BE2C (cell line): ENCODE measurements at regions not wholly inside any gene's neighbourhood (a gene's known extent, or its start where the extent isn't known, plus 50 kb on each side); places are given as distances from the start of the nearest gene placed in this dataset.
A peak's percentile ranks its signal among the peaks of the same experiment; 100 is the strongest.

Experiments
- DNase-seq: peaks from one replicate; pipeline ENCODE4 v3.0.0-alpha.2; 2020
- H3K27me3 ChIP-seq: fragments of 250-450 bp; sonication (Bioruptor Pico); 2 replicates; pipeline ENCODE4 v1.5.1; 2020; ENCODE audit warnings: mild to moderate bottlenecking
- H3K36me3 ChIP-seq: fragments of 250-450 bp; sonication (Bioruptor Pico); 2 replicates; pipeline ENCODE4 v1.5.1; 2020; ENCODE audit warnings: mild to moderate bottlenecking
- H3K4me1 ChIP-seq: fragments of 250-450 bp; sonication (Bioruptor Pico); 2 replicates; pipeline ENCODE4 v1.5.1; 2020
- H3K4me3 ChIP-seq: 2 replicates; pipeline ENCODE4 v1.5.1; 2011; ENCODE audit warnings: low read depth, low read length
- H3K9me3 ChIP-seq: fragments of 250-450 bp; sonication (Bioruptor Pico); 2 replicates; pipeline ENCODE4 v1.5.1; 2020
- TF ChIP-seq, protein P1 (sequence below): IDR thresholded peaks from 2 replicates; pipeline ENCODE4 v1.5.1; 2012; ENCODE audit warnings: mild to moderate bottlenecking, low read depth, low read length

DNA sequence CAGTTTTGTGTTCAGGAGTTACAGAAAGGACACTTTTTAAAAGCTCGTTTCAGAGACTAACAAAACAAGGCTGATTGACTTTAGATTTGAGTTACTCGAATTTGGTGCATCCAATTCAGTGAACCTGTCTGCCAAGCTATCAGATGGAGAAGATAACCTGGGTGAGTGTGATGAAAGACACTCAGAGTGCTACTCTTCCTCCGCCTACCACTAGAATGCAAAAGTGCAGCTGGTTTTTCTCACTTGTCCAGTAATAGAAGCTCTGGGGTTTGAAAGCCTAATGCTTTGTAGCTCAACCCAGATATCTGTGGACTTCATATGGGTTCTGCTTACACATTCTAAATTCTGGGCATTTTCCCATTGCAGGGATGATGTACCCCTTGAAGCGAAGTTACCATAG lies 82.8 kb upstream of the NPY start:
- TF ChIP-seq, protein P1, sequence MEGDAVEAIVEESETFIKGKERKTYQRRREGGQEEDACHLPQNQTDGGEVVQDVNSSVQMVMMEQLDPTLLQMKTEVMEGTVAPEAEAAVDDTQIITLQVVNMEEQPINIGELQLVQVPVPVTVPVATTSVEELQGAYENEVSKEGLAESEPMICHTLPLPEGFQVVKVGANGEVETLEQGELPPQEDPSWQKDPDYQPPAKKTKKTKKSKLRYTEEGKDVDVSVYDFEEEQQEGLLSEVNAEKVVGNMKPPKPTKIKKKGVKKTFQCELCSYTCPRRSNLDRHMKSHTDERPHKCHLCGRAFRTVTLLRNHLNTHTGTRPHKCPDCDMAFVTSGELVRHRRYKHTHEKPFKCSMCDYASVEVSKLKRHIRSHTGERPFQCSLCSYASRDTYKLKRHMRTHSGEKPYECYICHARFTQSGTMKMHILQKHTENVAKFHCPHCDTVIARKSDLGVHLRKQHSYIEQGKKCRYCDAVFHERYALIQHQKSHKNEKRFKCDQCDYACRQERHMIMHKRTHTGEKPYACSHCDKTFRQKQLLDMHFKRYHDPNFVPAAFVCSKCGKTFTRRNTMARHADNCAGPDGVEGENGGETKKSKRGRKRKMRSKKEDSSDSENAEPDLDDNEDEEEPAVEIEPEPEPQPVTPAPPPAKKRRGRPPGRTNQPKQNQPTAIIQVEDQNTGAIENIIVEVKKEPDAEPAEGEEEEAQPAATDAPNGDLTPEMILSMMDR, result no peak
- H3K9me3 ChIP-seq, result no peaks in the 10 kb centered on the region
- H3K4me1 ChIP-seq, result peaks cover 11% of the 10 kb centered on the region
- DNase-seq, result no peak
- no peak overlapping the region for H3K4me3 ChIP-seq
- H3K36me3 ChIP-seq, result no peaks in the 10 kb centered on the region
- H3K27me3 ChIP-seq, result no peaks in the 10 kb centered on the region

DNA sequence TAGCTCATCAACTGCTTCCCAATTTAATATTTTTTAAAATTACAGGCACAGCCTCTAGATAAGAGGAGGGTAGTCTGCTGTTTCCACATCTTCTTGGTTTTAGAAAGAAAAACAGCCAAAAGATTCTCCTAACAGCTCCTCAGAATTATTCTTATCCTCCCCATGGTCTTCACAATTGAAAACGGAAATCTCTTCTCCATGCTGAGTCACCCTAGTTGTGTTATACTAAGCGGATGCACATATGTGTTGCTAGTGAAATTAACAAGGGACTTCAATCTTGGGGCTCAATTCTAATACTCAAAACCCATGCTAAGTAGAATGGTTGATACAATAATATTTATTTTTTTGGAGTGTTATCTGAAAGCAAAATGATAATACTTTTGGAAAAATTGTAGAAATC lies 71.9 kb upstream of the NPY start:
- Histone ChIP-seq H3K9me3 (no peaks in the 10 kb centered on the region), H3K4me1 (peaks cover 12% of the 10 kb centered on the region), H3K4me3 (no peak overlapping the region), H3K36me3 (no peaks in the 10 kb centered on the region), H3K27me3 (no peaks in the 10 kb centered on the region)
- no peak for DNase-seq
- TF ChIP-seq, protein P1, result no peak

DNA sequence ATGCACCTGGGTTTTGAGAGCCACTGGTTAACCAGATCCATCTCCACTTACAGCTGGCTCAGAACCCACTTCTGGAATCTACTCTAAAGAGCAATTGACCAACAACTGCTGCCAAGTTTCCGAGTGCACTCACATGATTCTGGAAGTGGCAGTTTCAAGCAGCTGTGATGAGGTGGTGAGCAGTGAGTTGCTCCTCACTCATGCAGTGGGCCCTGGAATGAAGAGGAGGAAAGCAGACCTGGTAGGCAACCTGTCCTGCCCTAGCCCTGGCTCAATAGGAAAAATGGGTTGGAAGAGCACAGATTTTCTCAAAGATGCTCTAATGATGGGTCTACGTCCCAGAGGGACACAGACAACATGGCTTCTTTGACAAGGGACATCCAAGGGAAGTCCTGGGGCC lies 70.7 kb upstream of the NPY start:
- no peak for DNase-seq
- H3K4me1 ChIP-seq, result peaks cover 12% of the 10 kb centered on the region
- no peaks in the 10 kb centered on the region for H3K36me3 ChIP-seq
- H3K4me3 ChIP-seq, result no peak overlapping the region
- TF ChIP-seq, protein P1, result no peak
- no peaks in the 10 kb centered on the region for H3K9me3 ChIP-seq
- no peaks in the 10 kb centered on the region for H3K27me3 ChIP-seq

DNA sequence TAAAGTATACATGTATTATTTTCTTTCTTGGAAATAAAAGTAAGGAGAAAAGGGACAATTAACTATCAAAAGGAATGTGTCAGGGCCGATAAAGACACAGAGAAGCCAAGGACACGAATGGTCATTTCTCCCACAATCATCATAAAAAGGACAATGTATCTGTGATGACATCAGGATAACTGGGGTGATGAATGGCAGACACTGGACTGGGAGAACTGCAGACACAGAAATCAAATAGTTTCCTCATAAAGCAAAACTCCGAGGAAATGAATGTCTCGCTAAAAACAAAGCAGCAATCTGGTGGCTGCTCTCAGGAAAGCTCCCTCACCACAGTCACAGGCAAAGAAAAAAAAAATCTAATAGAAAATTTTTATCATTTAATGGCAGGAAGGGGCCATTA lies 69.3 kb upstream of the NPY start:
- Histone ChIP-seq H3K36me3 (no peaks in the 10 kb centered on the region), H3K4me3 (peak overlapping the region; percentile 25), H3K4me1 (peaks cover 12% of the 10 kb centered on the region), H3K27me3 (no peaks in the 10 kb centered on the region), H3K9me3 (no peaks in the 10 kb centered on the region)
- no peak for DNase-seq
- TF ChIP-seq, protein P1, result no peak

DNA sequence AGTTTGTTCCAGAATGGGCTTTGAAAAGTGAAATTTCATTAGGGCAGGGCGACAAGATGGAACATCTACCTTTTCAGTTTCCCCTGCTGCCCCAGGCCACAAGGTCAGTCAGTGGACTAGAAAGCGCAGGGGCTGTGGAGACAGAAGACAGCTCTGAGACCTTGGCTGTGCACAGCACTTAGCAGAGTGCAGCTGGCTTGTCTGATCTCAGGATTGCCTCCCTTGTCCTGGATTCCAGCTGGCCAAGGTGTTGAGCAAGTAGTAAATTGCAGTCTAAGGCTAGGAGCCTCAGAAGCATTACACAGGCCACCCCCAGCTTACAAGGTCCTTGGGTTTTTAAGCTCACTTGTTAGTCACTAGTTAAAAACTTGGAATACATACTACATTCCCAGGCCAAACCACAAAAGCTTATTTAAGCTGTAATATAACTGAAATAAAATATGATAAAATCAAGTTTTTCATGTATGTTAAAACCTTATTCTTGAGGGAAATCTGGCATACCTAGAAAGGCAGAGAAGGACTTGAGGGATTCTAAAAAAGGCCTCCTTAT lies 67.3 kb upstream of the NPY start:
- no peaks in the 10 kb centered on the region for H3K27me3 ChIP-seq
- H3K4me3 ChIP-seq, result no peak overlapping the region
- H3K36me3 ChIP-seq, result no peaks in the 10 kb centered on the region
- no peaks in the 10 kb centered on the region for H3K9me3 ChIP-seq
- TF ChIP-seq, protein P1, result no peak
- DNase-seq, result no peak
- H3K4me1 ChIP-seq, result peaks cover 12% of the 10 kb centered on the region

DNA sequence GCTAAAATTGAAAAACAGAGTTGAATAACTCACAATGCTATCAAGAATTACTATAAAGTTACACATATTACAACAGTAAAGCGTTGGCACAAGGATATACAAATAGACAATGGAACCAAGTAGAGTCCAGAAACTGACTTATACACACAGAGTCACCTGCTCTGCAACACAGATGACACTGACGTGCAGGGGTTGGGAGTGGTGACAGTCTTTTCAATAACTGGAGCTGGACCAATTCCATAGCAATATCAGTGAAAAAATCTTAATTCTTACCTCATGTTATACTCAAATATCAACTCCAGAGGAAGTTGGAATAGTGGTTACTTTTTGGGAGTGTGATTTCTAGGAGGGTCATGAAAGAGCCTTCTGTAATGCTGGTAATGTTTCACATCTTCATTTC lies 62.5 kb upstream of the NPY start:
- TF ChIP-seq, protein P1, result no peak
- no peaks in the 10 kb centered on the region for H3K36me3 ChIP-seq
- peaks cover 3% of the 10 kb centered on the region; the same call in 1 of the 2 replicates for H3K4me1 ChIP-seq
- no peaks in the 10 kb centered on the region for H3K27me3 ChIP-seq
- DNase-seq, result no peak
- no peak overlapping the region for H3K4me3 ChIP-seq
- H3K9me3 ChIP-seq, result no peaks in the 10 kb centered on the region
